ENCODE measurements at regions not wholly inside any gene's neighbourhood (a gene's known extent, or its start where the extent isn't known, plus 50 kb on each side); places are given as distances from the start of the nearest gene placed in this dataset.

DNA sequence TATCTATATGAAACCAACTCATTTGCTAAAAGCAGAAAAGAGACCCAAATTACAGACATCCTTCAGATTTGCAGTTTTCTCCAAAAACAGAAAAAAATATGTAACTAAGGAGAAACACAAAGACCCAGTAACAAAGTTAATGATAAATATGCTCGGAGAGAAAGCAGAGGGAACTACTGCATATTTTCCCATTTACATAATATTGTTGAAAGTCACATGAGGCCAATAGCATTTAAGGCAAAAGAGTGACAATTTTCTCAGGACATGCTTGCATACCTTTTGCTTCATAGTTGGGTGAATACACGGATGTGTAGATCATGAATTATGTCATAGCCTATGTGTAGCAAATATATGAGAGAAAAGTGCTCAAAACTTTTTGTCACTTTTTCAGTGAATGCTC, 310.3 kb downstream of the EFNB2 start:
- DNase-seq (ENCODE audit: low spot score), result no peak
- ATAC-seq (ENCODE audit: low FRiP score), result no peak
- TF ChIP-seq, protein P1, sequence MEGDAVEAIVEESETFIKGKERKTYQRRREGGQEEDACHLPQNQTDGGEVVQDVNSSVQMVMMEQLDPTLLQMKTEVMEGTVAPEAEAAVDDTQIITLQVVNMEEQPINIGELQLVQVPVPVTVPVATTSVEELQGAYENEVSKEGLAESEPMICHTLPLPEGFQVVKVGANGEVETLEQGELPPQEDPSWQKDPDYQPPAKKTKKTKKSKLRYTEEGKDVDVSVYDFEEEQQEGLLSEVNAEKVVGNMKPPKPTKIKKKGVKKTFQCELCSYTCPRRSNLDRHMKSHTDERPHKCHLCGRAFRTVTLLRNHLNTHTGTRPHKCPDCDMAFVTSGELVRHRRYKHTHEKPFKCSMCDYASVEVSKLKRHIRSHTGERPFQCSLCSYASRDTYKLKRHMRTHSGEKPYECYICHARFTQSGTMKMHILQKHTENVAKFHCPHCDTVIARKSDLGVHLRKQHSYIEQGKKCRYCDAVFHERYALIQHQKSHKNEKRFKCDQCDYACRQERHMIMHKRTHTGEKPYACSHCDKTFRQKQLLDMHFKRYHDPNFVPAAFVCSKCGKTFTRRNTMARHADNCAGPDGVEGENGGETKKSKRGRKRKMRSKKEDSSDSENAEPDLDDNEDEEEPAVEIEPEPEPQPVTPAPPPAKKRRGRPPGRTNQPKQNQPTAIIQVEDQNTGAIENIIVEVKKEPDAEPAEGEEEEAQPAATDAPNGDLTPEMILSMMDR (IDR thresholded peaks at IDR 0.05), result no peak

DNA sequence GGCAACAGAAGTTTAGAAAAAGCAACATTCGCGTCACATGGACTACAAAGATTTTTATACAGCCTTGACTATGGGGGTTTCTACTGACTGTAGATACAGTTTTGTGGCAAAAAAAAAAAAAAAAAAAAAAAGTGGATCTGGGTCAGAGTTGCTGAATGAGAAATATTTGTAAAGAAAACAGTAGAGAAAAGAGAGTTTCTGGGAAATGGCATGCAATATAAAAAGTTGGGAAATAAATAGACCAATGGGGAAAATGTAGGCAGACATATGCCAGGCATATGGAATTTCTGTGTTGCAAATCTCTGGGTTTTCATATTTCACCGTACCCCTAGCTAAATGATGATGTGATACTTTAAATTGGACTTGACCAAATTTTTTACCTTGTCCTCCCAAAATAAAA, 315.3 kb downstream of the EFNB2 start:
- DNase-seq (ENCODE audit: low spot score) (no peak), ATAC-seq (ENCODE audit: low FRiP score) (no peak)
- TF ChIP-seq, protein P1 (IDR thresholded peaks at IDR 0.05), result no peak

DNA sequence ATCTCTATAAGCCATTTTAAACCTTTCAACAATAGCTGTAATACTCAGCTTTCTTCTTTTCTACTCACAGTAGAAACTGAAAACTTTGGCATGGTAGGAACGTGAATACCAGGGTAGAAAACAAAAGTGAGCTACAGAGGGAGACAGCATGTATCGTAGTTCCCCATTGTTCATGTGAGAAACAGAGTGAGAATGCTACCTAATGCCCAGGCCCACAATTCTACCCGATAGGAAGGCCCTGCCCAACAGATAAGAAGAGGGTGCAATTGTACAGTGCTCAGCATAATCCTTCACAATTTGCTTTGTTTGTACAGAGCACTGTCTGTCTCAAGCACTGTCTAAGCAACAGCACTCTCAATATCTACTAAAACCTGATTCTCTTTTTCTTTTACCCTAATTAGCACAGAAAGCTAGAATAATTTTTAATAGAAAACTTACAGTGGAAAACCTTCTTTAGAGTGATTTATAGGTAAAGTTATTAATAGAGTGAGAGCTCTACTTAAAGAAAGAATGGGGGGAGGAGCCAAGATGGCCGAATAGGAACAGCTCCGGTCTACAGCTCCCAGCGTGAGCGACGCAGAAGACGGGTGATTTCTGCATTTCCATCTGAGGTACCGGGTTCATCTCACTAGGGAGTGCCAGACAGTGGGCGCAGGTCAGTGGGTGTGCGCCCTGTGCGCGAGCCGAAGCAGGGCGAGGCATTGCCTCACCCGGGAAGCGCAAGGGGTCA, 322.3 kb downstream of the EFNB2 start:
- ATAC-seq (ENCODE audit: low FRiP score) (no peak), DNase-seq (ENCODE audit: low spot score) (no peak)
- TF ChIP-seq, protein P1 (IDR thresholded peaks at IDR 0.05), result no peak

DNA sequence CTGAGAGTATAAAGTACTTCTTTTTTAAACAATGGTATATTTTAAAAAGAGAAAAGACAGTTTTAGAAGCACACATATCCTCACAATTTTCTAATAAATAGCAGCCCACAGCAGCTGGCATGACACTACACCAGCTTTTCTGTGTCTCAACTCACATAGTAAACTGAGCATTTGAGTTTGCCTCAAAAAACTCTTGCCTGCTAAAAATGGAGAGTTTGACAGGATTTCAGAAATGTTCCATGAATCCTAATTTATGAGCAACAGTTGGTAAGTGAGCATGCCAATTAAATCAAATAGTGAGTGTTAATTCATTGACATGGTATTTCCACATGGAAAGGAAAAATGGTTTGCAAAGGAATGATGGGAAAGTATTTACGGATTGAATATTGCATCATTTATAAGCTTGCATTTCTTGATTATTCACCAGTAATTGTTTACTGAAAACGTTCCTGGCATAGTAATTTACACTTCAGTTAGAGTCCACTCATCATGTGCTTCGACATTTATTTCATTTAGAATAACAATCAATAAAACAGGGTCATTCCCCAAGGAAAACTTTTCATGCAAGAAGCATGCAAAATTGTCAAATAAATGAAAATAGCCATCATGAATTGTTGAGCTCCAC, 323.0 kb downstream of the EFNB2 start:
- ATAC-seq (ENCODE audit: low FRiP score) (no peak), DNase-seq (ENCODE audit: low spot score) (no peak)
- TF ChIP-seq, protein P1 (IDR thresholded peaks at IDR 0.05), result no peak

DNA sequence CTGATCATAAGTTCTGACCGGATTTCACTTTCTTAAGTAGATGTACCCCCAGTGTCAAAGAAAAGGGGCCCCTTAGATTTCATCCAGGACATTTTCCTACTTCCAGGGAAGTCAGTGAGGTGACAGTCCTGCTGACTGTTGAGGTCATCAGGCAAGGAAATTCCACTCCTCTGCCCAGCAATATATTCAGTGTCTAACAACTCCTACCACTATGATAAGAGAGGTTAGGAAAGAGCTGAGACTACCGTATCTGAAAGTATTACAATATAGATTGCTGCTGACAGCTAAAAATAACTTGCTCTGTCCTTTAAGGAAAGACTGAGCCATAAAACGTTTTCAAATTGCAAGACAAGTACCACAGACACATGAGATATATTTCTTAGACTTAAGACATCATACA, 325.1 kb downstream of the EFNB2 start:
- no peak for DNase-seq (ENCODE audit: low spot score)
- ATAC-seq (ENCODE audit: low FRiP score), result no peak
- TF ChIP-seq, protein P1 (IDR thresholded peaks at IDR 0.05), result no peak

DNA sequence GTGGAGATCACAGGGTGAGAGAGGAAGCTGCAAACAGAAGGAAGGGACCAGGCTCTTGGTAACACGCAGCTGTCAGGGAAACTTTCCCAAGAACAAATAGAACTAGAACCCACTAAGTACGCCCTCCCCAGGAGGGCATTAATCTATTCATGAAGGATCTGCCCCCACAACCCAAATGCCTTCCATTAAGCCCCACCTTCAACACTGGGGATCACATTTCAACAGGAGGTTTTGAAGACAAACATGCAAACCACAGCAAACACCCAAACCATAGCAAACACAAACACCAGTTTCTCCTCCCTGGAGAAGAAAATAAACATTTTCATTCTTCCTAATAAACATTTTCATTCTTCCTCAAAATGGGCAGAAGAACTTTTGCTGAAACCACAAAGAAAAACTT, 329.6 kb downstream of the EFNB2 start:
- no peak for DNase-seq (ENCODE audit: low spot score)
- TF ChIP-seq, protein P1 (IDR thresholded peaks at IDR 0.05), result no peak
- no peak for ATAC-seq (ENCODE audit: low FRiP score)

DNA sequence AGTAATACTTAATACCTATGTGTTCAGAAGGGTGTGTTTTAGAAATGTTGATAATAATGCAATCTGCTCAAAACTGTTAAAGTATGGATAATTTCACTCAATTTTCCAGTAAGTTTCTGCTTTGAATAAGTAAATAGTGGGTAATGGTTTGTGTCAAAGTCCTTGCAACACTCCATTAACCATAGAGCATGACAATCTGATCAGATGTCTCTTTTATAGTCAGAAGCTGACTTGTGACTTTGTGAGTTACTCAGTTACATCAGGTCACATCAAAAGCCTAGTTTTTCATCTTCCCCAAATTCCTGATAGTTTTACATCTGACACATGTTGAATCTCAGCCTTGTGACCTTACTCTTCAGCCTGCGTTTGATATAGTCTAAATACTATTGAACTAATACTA, 338.0 kb downstream of the EFNB2 start:
- no peak for ATAC-seq (ENCODE audit: low FRiP score)
- TF ChIP-seq, protein P1 (IDR thresholded peaks at IDR 0.05), result no peak
- DNase-seq (ENCODE audit: low spot score), result no peak

All from omental fat pad (tissue), 3 donors.